Neural cell (in vitro differentiated cells): ENCODE measurements at regions not wholly inside any gene's neighbourhood (a gene's known extent, or its start where the extent isn't known, plus 50 kb on each side); places are given as distances from the start of the nearest gene placed in this dataset.
"Not testable (repeated sequence)": the region's sequence is repeated elsewhere in the genome, so short reads cannot be mapped to it uniquely, and the experiment has no call there.

Experiments
- H2AFZ ChIP-seq: fragments of 200-600, 300-800 bp; sonication (generic), shearing (Covaris generic); 2 replicates; pipeline ENCODE4 v1.6.0; 2014; ENCODE audit warnings: low read depth, mild to moderate bottlenecking, antibody characterized with exemption, low read length, moderate library complexity
- H3F3A ChIP-seq: fragments of 200-600 bp; shearing (Covaris generic); 2 replicates; pipeline ENCODE4 v1.6.1; 2016; ENCODE audit warnings: mild to moderate bottlenecking, moderate library complexity, mixed read lengths, antibody characterized with exemption, low read length; ENCODE audit not compliant: insufficient read depth, poor library complexity, severe bottlenecking
- H3K27ac ChIP-seq: fragments of 200-600, 300-800 bp; sonication (generic), shearing (Covaris generic); 2 replicates; pipeline ENCODE4 v1.5.1; 2014; ENCODE audit warnings: mild to moderate bottlenecking, low read length, moderate library complexity
- H3K27me3 ChIP-seq: fragments of 300-800, 200-600 bp; sonication (generic), shearing (Covaris generic); 2 replicates; pipeline ENCODE4 v1.6.0; 2014; ENCODE audit warnings: mild to moderate bottlenecking, low read depth, low read length, moderate library complexity; ENCODE audit not compliant: insufficient read depth
- H3K36me3 ChIP-seq: fragments of 300-800, 200-600 bp; sonication (generic), shearing (Covaris generic); 2 replicates; pipeline ENCODE4 v1.5.1; 2014; ENCODE audit warnings: mild to moderate bottlenecking, antibody characterized with exemption, low read length, moderate library complexity; ENCODE audit not compliant: insufficient read depth
- H3K4me2 ChIP-seq: fragments of 300-800, 200-600 bp; sonication (generic), shearing (Covaris generic); 2 replicates; pipeline ENCODE4 v1.6.0; 2014; ENCODE audit warnings: mild to moderate bottlenecking, low read length
- H3K4me3 ChIP-seq: fragments of 300-800, 200-600 bp; sonication (generic), shearing (Covaris generic); 2 replicates; pipeline ENCODE4 v1.5.1; 2014; ENCODE audit warnings: mild to moderate bottlenecking, low read length, moderate library complexity
- H3K79me2 ChIP-seq: fragments of 200-600 bp; shearing (Covaris generic); replicated peaks from 2 replicates; pipeline ENCODE4 v1.6.0; 2014; ENCODE audit warnings: mild to moderate bottlenecking, low read length, moderate library complexity; ENCODE audit not compliant: insufficient read depth
- H3K9ac ChIP-seq: fragments of 300-800, 200-600 bp; sonication (generic), shearing (Covaris generic); 2 replicates; pipeline ENCODE4 v1.6.1; 2016; ENCODE audit warnings: mild to moderate bottlenecking, low read length, mixed read lengths
- H3K9me2 ChIP-seq: fragments of 200-600 bp; shearing (Covaris generic); 2 replicates; pipeline ENCODE4 v1.6.1; 2016; ENCODE audit warnings: mild to moderate bottlenecking, low read length, mixed read lengths; ENCODE audit not compliant: insufficient read depth
- H3K9me3 ChIP-seq: fragments of 200-600, 300-800 bp; sonication (generic), shearing (Covaris generic); 2 replicates; pipeline ENCODE4 v1.6.1; 2016; ENCODE audit warnings: mild to moderate bottlenecking, mixed run types, low read length, moderate library complexity, mixed read lengths
- H4K20me1 ChIP-seq: fragments of 200-600 bp; shearing (Covaris generic); 2 replicates; pipeline ENCODE4 v1.6.1; 2016; ENCODE audit warnings: mild to moderate bottlenecking, mixed run types; ENCODE audit not compliant: insufficient read depth
- EP300 ChIP-seq: fragments of 450-650 bp; conservative IDR thresholded peaks from 2 replicates; pipeline ENCODE4 v1.6.1; 2014; ENCODE audit warnings: antibody characterized with exemption, mild to moderate bottlenecking, moderate library complexity; ENCODE audit not compliant: poor library complexity, severe bottlenecking
- EZH2 ChIP-seq: fragments of 200-600, 300-800 bp; shearing (Covaris generic), sonication (generic); IDR thresholded peaks from 2 replicates; pipeline ENCODE4 v1.6.1; 2014; ENCODE audit warnings: antibody characterized with exemption, low read length, borderline replicate concordance, mild to moderate bottlenecking; ENCODE audit not compliant: insufficient read depth, poor library complexity, severe bottlenecking
- MXI1 ChIP-seq: fragments of 450-650 bp; conservative IDR thresholded peaks from 2 replicates; pipeline ENCODE4 v1.6.1; 2014; ENCODE audit warnings: antibody characterized with exemption, mild to moderate bottlenecking; ENCODE audit not compliant: poor library complexity, severe bottlenecking
- POLR2AphosphoS5 ChIP-seq: IDR thresholded peaks from 2 replicates; pipeline ENCODE4 v1.6.1; 2012
- RAD21 ChIP-seq: fragments of 450-650 bp; conservative IDR thresholded peaks from 2 replicates; pipeline ENCODE4 v1.6.1; 2014; ENCODE audit warnings: antibody characterized with exemption, mild to moderate bottlenecking, moderate library complexity
- SMC3 ChIP-seq: fragments of 450-650 bp; conservative IDR thresholded peaks from 2 replicates; pipeline ENCODE4 v1.6.1; 2014; ENCODE audit warnings: antibody characterized with exemption, mild to moderate bottlenecking, moderate library complexity; ENCODE audit not compliant: poor library complexity
- TAF1 ChIP-seq: IDR thresholded peaks from 2 replicates; pipeline ENCODE4 v1.6.1; 2012; ENCODE audit warnings: low read depth
- TF ChIP-seq, protein P1 (sequence below): IDR thresholded peaks from 2 replicates; pipeline ENCODE4 v1.6.1; 2012; ENCODE audit warnings: borderline replicate concordance
- TF ChIP-seq, protein P2 (sequence below): fragments of 450-650 bp; IDR thresholded peaks from 2 replicates; pipeline ENCODE4 v1.5.1; 2014; ENCODE audit warnings: antibody characterized with exemption, mild to moderate bottlenecking, moderate library complexity; ENCODE audit not compliant: poor library complexity, severe bottlenecking

DNA sequence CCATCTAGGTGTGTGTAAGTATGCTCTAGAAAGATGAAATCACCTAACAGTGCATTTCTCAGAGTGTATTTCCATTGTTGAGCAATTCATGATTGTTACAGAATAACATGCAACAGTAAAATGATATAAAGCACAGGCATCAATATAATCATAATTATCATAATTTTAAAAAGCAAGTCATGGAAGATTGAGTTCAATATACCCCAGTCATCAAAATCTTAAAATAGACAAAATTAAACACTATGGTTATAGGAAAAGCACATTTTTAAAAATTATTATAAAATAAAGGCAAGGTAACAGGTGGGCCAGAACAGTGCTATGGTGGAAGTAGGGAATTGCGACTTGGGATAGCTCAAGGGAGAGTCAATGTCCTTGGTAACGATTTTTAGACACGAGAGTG is 555.4 kb upstream of the VRK2 start:
- no peaks in the 10 kb centered on the region for H3F3A ChIP-seq
- no peaks in the 10 kb centered on the region for H3K79me2 ChIP-seq
- no peaks in the 10 kb centered on the region for H4K20me1 ChIP-seq
- H3K4me3 ChIP-seq: no peak overlapping the region
- TF ChIP-seq RAD21 (no peak), POLR2AphosphoS5 (no peak), EP300 (no peak), MXI1 (no peak), EZH2 (no peak), SMC3 (no peak), TAF1 (no peak)
- TF ChIP-seq, protein P1, sequence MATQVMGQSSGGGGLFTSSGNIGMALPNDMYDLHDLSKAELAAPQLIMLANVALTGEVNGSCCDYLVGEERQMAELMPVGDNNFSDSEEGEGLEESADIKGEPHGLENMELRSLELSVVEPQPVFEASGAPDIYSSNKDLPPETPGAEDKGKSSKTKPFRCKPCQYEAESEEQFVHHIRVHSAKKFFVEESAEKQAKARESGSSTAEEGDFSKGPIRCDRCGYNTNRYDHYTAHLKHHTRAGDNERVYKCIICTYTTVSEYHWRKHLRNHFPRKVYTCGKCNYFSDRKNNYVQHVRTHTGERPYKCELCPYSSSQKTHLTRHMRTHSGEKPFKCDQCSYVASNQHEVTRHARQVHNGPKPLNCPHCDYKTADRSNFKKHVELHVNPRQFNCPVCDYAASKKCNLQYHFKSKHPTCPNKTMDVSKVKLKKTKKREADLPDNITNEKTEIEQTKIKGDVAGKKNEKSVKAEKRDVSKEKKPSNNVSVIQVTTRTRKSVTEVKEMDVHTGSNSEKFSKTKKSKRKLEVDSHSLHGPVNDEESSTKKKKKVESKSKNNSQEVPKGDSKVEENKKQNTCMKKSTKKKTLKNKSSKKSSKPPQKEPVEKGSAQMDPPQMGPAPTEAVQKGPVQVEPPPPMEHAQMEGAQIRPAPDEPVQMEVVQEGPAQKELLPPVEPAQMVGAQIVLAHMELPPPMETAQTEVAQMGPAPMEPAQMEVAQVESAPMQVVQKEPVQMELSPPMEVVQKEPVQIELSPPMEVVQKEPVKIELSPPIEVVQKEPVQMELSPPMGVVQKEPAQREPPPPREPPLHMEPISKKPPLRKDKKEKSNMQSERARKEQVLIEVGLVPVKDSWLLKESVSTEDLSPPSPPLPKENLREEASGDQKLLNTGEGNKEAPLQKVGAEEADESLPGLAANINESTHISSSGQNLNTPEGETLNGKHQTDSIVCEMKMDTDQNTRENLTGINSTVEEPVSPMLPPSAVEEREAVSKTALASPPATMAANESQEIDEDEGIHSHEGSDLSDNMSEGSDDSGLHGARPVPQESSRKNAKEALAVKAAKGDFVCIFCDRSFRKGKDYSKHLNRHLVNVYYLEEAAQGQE: no peak
- TF ChIP-seq, protein P2, sequence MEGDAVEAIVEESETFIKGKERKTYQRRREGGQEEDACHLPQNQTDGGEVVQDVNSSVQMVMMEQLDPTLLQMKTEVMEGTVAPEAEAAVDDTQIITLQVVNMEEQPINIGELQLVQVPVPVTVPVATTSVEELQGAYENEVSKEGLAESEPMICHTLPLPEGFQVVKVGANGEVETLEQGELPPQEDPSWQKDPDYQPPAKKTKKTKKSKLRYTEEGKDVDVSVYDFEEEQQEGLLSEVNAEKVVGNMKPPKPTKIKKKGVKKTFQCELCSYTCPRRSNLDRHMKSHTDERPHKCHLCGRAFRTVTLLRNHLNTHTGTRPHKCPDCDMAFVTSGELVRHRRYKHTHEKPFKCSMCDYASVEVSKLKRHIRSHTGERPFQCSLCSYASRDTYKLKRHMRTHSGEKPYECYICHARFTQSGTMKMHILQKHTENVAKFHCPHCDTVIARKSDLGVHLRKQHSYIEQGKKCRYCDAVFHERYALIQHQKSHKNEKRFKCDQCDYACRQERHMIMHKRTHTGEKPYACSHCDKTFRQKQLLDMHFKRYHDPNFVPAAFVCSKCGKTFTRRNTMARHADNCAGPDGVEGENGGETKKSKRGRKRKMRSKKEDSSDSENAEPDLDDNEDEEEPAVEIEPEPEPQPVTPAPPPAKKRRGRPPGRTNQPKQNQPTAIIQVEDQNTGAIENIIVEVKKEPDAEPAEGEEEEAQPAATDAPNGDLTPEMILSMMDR: no peak
- no peak overlapping the region for H3K9ac ChIP-seq
- H3K9me3 ChIP-seq: no peaks in the 10 kb centered on the region
- H3K4me2 ChIP-seq: no peak overlapping the region
- no peaks in the 10 kb centered on the region for H3K27me3 ChIP-seq
- no peak overlapping the region for H2AFZ ChIP-seq
- H3K9me2 ChIP-seq: no peaks in the 10 kb centered on the region
- no peak overlapping the region for H3K27ac ChIP-seq
- no peaks in the 10 kb centered on the region for H3K36me3 ChIP-seq

DNA sequence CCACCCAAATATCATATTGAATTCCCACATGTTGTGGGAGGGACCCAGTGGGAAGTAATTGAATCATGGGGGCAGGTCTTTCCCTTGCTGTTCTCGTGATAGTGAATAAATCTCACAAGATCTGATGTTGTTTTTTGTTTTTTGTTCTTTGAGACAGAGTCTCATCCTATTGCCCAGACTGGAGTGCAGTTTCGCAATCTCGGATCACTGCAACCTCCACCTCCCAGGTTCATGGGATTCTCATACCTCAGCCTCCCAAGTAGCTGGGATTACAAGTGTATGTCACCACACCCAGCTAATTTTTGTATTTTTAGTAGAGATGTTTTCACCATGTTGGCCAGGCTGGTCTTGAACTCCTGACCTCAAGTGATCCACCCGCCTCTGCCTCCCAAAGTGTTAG is 552.6 kb upstream of the VRK2 start:
- not testable (repeated sequence) for H3K9ac ChIP-seq

DNA sequence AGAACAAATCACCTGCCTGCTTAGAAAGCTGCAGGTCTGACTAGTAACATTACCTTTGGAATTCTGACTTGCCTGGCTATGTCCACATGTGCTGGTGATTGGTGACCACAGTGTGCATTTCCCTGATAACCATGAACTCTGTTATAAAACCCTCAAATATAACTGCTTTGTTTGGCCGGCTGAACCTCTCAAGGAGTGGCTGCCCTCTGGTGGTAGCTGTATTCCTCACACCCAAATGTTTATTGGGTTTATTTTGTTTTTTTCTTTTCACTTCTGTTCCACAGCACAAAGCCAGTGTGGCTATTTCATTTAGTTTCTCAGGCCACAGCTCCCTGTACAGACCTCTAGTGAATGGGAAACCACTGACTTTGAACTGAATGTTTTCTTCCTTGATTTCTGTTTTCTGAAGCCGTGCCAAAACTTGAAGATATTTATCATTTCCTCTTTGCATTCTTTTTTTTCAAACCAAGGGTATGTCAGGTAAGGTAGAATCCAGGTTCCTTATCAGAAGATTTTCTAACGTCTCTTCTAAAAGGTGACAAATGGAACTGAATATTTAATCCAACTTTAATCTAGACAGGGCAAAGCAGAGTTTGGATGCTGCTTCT is 549.0 kb upstream of the VRK2 start:
- H3K9me2 ChIP-seq: no peaks in the 10 kb centered on the region
- H3K9ac ChIP-seq: peak overlapping the region; percentile 3
- H3K27ac ChIP-seq: no peak overlapping the region
- H3K79me2 ChIP-seq: no peaks in the 10 kb centered on the region
- H3K4me3 ChIP-seq: no peak overlapping the region
- peak overlapping the region; percentile 2 for H2AFZ ChIP-seq
- TF ChIP-seq MXI1 (no peak), EP300 (no peak), RAD21 (peak; percentile 95), SMC3 (peak; percentile 98)
- TF ChIP-seq, protein P2: peak; percentile 94
- H3K36me3 ChIP-seq: no peaks in the 10 kb centered on the region
- no peaks in the 10 kb centered on the region for H4K20me1 ChIP-seq
- no peaks in the 10 kb centered on the region for H3F3A ChIP-seq
- no peaks in the 10 kb centered on the region for H3K9me3 ChIP-seq
- no peaks in the 10 kb centered on the region for H3K27me3 ChIP-seq
- H3K4me2 ChIP-seq: no peak overlapping the region

More for the DNA sequence above, 552.6 kb upstream of the VRK2 start:
- not testable (repeated sequence) for H3K27ac ChIP-seq, H3K4me3 ChIP-seq, H2AFZ ChIP-seq, H3K4me2 ChIP-seq, H4K20me1 ChIP-seq, H3K36me3 ChIP-seq, H3K79me2 ChIP-seq, H3F3A ChIP-seq, H3K9me3 ChIP-seq, H3K27me3 ChIP-seq, H3K9me2 ChIP-seq
